ENCODE measurements at regions not wholly inside any gene's neighbourhood (a gene's known extent, or its start where the extent isn't known, plus 50 kb on each side); places are given as distances from the start of the nearest gene placed in this dataset.

DNA sequence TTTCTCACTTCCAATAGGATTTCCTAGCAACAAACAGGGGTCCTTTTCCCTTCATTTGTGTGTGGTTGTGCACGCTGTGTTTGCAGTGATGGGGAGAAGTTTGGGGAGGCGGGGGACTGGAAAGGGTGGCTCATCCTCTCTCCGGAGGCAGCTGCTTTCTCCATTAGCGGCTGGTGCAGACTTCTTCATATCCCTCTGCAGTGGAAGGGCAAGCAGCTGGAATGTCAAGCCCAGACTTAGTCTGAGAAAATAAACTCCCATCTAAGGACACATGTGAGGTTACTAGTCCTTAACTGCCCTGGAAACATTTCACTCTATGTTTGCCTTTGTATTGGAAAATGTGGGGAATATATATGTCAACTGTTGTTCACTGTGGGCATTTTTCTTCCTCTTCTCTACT lies 467.0 kb upstream of the RASGRP1 start:
- TF ChIP-seq GATA3 (IDR thresholded peaks at IDR 0.05; ENCODE audit: low read depth, low read length) (no peak), GATA2 (IDR thresholded peaks at IDR 0.05; ENCODE audit: low read depth, low read length) (no peak)

All from SH-SY5Y (cell line).